Osteocyte (in vitro differentiated cells): ENCODE measurements at regions not wholly inside any gene's neighbourhood (a gene's known extent, or its start where the extent isn't known, plus 50 kb on each side); places are given as distances from the start of the nearest gene placed in this dataset.

Experiments used
- DNase-seq: peaks from one replicate; pipeline ENCODE4 v3.0.0; 2021; ENCODE audit warnings: mixed read lengths; ENCODE audit not compliant: unreplicated experiment; ENCODE audit errors: extremely low spot score
- H3K27ac Mint-ChIP-seq: one replicate; pipeline ENCODE4 v1.8.0; 2021; ENCODE audit warnings: mild to moderate bottlenecking, mixed read lengths; ENCODE audit not compliant: unreplicated experiment
- H3K27me3 Mint-ChIP-seq: one replicate; pipeline ENCODE4 v1.8.0; 2021; ENCODE audit warnings: mixed read lengths; ENCODE audit not compliant: unreplicated experiment
- H3K36me3 Mint-ChIP-seq: one replicate; pipeline ENCODE4 v1.8.0; 2021; ENCODE audit warnings: mixed read lengths; ENCODE audit not compliant: unreplicated experiment
- H3K4me1 Mint-ChIP-seq: one replicate; pipeline ENCODE4 v1.8.0; 2021; ENCODE audit warnings: mixed read lengths; ENCODE audit not compliant: unreplicated experiment
- H3K4me3 Mint-ChIP-seq: one replicate; pipeline ENCODE4 v1.8.0; 2021; ENCODE audit warnings: mild to moderate bottlenecking, moderate library complexity, mixed read lengths; ENCODE audit not compliant: unreplicated experiment
- H3K9me3 Mint-ChIP-seq: one replicate; pipeline ENCODE4 v1.8.0; 2021; ENCODE audit warnings: mixed read lengths; ENCODE audit not compliant: unreplicated experiment
- CTCF ChIP-seq: fragments of 200-600 bp; sonication (generic); IDR thresholded peaks from 2 replicates; pipeline ENCODE4 v1.5.0; 2021; ENCODE audit warnings: antibody characterized with exemption, mild to moderate bottlenecking, moderate library complexity

GRCh38 chr11:81278991-81279390 lies 1454.7 kb downstream of the FAM181B start:
- H3K36me3 Mint-ChIP-seq: no peaks in the 10 kb centered on the region
- no peak overlapping the region for H3K27ac Mint-ChIP-seq
- H3K27me3 Mint-ChIP-seq: no peaks in the 10 kb centered on the region
- no peak for TF ChIP-seq CTCF
- H3K4me3 Mint-ChIP-seq: no peak overlapping the region
- peaks cover 20% of the 10 kb centered on the region for H3K9me3 Mint-ChIP-seq
- no peaks in the 10 kb centered on the region for H3K4me1 Mint-ChIP-seq
- DNase-seq: no peak

- no peak for TF ChIP-seq CTCF
- Mint-ChIP-seq H3K36me3 (no peaks in the 10 kb centered on the region), H3K4me1 (no peaks in the 10 kb centered on the region), H3K27ac (no peak overlapping the region), H3K27me3 (no peaks in the 10 kb centered on the region), H3K4me3 (no peak overlapping the region), H3K9me3 (no peaks in the 10 kb centered on the region)
- no peak for DNase-seq
These were observed 1463.0 kb downstream of the FAM181B start for GRCh38 chr11:81270686-81271085.

GRCh38 chr11:81267246-81267645 lies 1466.4 kb downstream of the FAM181B start:
- Mint-ChIP-seq H3K9me3 (no peaks in the 10 kb centered on the region), H3K27ac (no peak overlapping the region), H3K36me3 (no peaks in the 10 kb centered on the region), H3K4me1 (no peaks in the 10 kb centered on the region), H3K4me3 (no peak overlapping the region), H3K27me3 (peaks cover 2% of the 10 kb centered on the region)
- no peak for DNase-seq
- no peak for TF ChIP-seq CTCF

GRCh38 chr11:81259471-81259870 lies 1474.2 kb downstream of the FAM181B start:
- H3K4me3 Mint-ChIP-seq: no peak overlapping the region
- H3K36me3 Mint-ChIP-seq: no peaks in the 10 kb centered on the region
- no peaks in the 10 kb centered on the region for H3K9me3 Mint-ChIP-seq
- no peak for DNase-seq
- H3K27me3 Mint-ChIP-seq: peaks cover 2% of the 10 kb centered on the region
- H3K27ac Mint-ChIP-seq: no peak overlapping the region
- no peak for TF ChIP-seq CTCF
- no peaks in the 10 kb centered on the region for H3K4me1 Mint-ChIP-seq

- no peaks in the 10 kb centered on the region for H3K9me3 Mint-ChIP-seq
- DNase-seq: no peak
- no peaks in the 10 kb centered on the region for H3K36me3 Mint-ChIP-seq
- no peak overlapping the region for H3K4me3 Mint-ChIP-seq
- H3K4me1 Mint-ChIP-seq: no peaks in the 10 kb centered on the region
- TF ChIP-seq CTCF: no peak
- H3K27ac Mint-ChIP-seq: no peak overlapping the region
- H3K27me3 Mint-ChIP-seq: no peaks in the 10 kb centered on the region
These were observed 1477.8 kb downstream of the FAM181B start for GRCh38 chr11:81255895-81256294.
